ENCODE measurements at regions not wholly inside any gene's neighbourhood (a gene's known extent, or its start where the extent isn't known, plus 50 kb on each side); places are given as distances from the start of the nearest gene placed in this dataset.

DNA sequence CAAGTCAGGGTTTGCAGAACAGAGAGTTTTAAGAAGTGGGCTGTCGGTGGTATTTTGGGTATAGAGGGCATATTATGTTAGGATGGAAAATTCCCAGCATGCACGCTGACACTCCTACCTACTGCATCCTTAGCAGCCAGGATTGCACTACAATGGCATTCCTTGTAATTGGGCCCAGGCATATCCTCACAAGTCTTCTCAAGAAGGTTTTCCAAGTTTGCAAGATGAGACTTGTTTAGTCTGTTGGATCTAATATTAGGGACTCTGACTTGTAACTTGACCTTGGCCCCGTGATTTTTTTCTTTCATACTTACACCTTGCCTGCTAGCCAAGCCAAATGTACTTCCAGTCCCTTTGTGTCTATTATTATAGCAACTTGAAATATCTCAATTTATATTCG, 335.7 kb upstream of the HTR2A start:
- TF ChIP-seq, protein P1, sequence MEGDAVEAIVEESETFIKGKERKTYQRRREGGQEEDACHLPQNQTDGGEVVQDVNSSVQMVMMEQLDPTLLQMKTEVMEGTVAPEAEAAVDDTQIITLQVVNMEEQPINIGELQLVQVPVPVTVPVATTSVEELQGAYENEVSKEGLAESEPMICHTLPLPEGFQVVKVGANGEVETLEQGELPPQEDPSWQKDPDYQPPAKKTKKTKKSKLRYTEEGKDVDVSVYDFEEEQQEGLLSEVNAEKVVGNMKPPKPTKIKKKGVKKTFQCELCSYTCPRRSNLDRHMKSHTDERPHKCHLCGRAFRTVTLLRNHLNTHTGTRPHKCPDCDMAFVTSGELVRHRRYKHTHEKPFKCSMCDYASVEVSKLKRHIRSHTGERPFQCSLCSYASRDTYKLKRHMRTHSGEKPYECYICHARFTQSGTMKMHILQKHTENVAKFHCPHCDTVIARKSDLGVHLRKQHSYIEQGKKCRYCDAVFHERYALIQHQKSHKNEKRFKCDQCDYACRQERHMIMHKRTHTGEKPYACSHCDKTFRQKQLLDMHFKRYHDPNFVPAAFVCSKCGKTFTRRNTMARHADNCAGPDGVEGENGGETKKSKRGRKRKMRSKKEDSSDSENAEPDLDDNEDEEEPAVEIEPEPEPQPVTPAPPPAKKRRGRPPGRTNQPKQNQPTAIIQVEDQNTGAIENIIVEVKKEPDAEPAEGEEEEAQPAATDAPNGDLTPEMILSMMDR (IDR thresholded peaks at IDR 0.05) = no peak
- no peak for TF ChIP-seq POLR2A (IDR thresholded peaks at IDR 0.05)
